ENCODE measurements at regions not wholly inside any gene's neighbourhood (a gene's known extent, or its start where the extent isn't known, plus 50 kb on each side); places are given as distances from the start of the nearest gene placed in this dataset.

- H2BK20ac ChIP-seq (ENCODE audit: low read length) = no peak overlapping the region
Measured at GRCh38 chr5:114903767-114904166, 265.9 kb downstream of the TRIM36 start.

More at GRCh38 chr5:114903767-114904166, 265.9 kb downstream of the TRIM36 start:
- Histone ChIP-seq H4K20me1 (replicated peaks in 1 of 2; ENCODE audit: control insufficient read depth in 1 of 2, insufficient read depth in 2 of 2, low read length in 2 of 2) (no peaks in the 10 kb centered on the region), H3K23ac (ENCODE audit: insufficient read length) (no peak overlapping the region), H3K4me1 (replicated peaks in 1 of 4; ENCODE audit: control insufficient read depth in 3 of 4, insufficient read depth in 4 of 4, low read length in 3 of 4) (no peaks in the 10 kb centered on the region), H2BK120ac (replicated peaks; ENCODE audit: low read depth, low read length) (no peak overlapping the region), H4K91ac (replicated peaks; ENCODE audit: insufficient read length, low read length) (no peak overlapping the region), H3K4me3 (ENCODE audit: extremely low read depth in 1 of 4, insufficient read depth in 2 of 4, low read depth in 3 of 4, low read length in 4 of 4) (no peak overlapping the region), H3K79me1 (ENCODE audit: low read depth, low read length) (no peaks in the 10 kb centered on the region), H3K56ac (replicated peaks; ENCODE audit: insufficient read length, low read depth, low read length) (no peak overlapping the region), H3K27me3 (replicated peaks in 1 of 4; ENCODE audit: control insufficient read depth in 3 of 4, extremely low read depth in 1 of 4, insufficient read depth in 3 of 4, low read length in 3 of 4) (no peaks in the 10 kb centered on the region), H2AFZ (ENCODE audit: low read length) (no peak overlapping the region), H3K9me3 (ENCODE audit: insufficient read depth in 2 of 2, low read depth in 1 of 2, low read length in 1 of 2) (peaks cover 9 to 16% of the 10 kb centered on the region in 2 experiments), H3K4ac (replicated peaks; ENCODE audit: insufficient read length, low read depth, low read length) (no peak overlapping the region), H3K9ac (replicated peaks in 1 of 4; ENCODE audit: extremely low read depth in 1 of 4, low read depth in 3 of 4, low read length in 3 of 4) (no peak overlapping the region), H3K14ac (ENCODE audit: insufficient read length) (no peak overlapping the region), H2BK12ac (ENCODE audit: low read depth, low read length) (no peak overlapping the region), H4K5ac (ENCODE audit: insufficient read length, low read depth, low read length) (no peak overlapping the region), H3K18ac (ENCODE audit: extremely low read depth, low read length) (no peak overlapping the region), H2AK5ac (ENCODE audit: low read depth, low read length) (no peak overlapping the region), H2BK15ac (ENCODE audit: low read length) (no peak overlapping the region), H2BK5ac (ENCODE audit: low read depth, low read length) (no peak overlapping the region), H4K8ac (ENCODE audit: extremely low read depth, insufficient read depth, low read length) (no peak overlapping the region), H3K27ac (ENCODE audit: low read depth, low read length) (no peak overlapping the region), H3K36me3 (ENCODE audit: control insufficient read depth in 2 of 4, insufficient read depth in 4 of 4, low read length in 3 of 4) (no peaks in the 10 kb centered on the region), H3K4me2 (ENCODE audit: insufficient read depth in 1 of 2, low read depth in 2 of 2, low read length in 2 of 2) (no peak overlapping the region), H3K79me2 (ENCODE audit: control insufficient read depth in 1 of 2, insufficient read depth in 2 of 2, low read length in 2 of 2) (no peaks in the 10 kb centered on the region), H3K23me2 (ENCODE audit: low read depth, low read length) (no peaks in the 10 kb centered on the region)
- DNase-seq (ENCODE audit: low read depth in 1 of 2, low spot score in 2 of 2) (no peak), FAIRE-seq (no peak)
- TF ChIP-seq POU5F1 (IDR thresholded peaks at IDR 0.05; ENCODE audit: low read depth, low read length) (no peak), KDM1A (IDR thresholded peaks at IDR 0.05; ENCODE audit: borderline replicate concordance, low read length) (no peak), ZNF274 (IDR thresholded peaks at IDR 0.05; ENCODE audit: borderline replicate concordance, extremely low read depth, low read length) (no peak), BACH1 (IDR thresholded peaks at IDR 0.05; ENCODE audit: low read length) (no peak), SIX5 (IDR thresholded peaks at IDR 0.05; ENCODE audit: low read depth, low read length) (no peak), EZH2 (IDR thresholded peaks at IDR 0.05; ENCODE audit: low read depth, low read length, severe bottlenecking) (no peak), SUZ12 (IDR thresholded peaks at IDR 0.05; ENCODE audit: low read length) (no peak), RFX5 (IDR thresholded peaks at IDR 0.05; ENCODE audit: borderline replicate concordance, low read depth, low read length) (no peak), POLR2AphosphoS5 (IDR thresholded peaks at IDR 0.05; ENCODE audit: low read depth, low read length) (no peak), CTBP2 (IDR thresholded peaks at IDR 0.05; ENCODE audit: borderline replicate concordance, insufficient read depth, insufficient read length, low read length) (no peak), KDM4A (IDR thresholded peaks at IDR 0.05; ENCODE audit: low read depth, low read length, severe bottlenecking) (no peak), EP300 (IDR thresholded peaks at IDR 0.05; ENCODE audit: borderline replicate concordance in 1 of 2, low read depth in 2 of 2, low read length in 2 of 2) (no peak)
- ChIA-PET CTCF (ENCODE audit: partially characterized antibody) (no interaction called here), POLR2A (ENCODE audit: partially characterized antibody) (no interaction called here)
- WGBS, 2 experiments (ENCODE audit: extremely low coverage in 1 of 2, insufficient coverage in 1 of 2, insufficient read length in 1 of 2, insufficient replicate concordance in 2 of 2, low coverage in 1 of 2, low lambda C conversion rate in 2 of 2, missing lambda C conversion rate in 1 of 2) = 90% methylated on average over 2 of the region's 2 CpGs; no CpG with 5 or more reads in 1 of the 2 experiments

All from H1 (cell line).